ENCODE measurements at regions not wholly inside any gene's neighbourhood (a gene's known extent, or its start where the extent isn't known, plus 50 kb on each side); places are given as distances from the start of the nearest gene placed in this dataset.

DNA sequence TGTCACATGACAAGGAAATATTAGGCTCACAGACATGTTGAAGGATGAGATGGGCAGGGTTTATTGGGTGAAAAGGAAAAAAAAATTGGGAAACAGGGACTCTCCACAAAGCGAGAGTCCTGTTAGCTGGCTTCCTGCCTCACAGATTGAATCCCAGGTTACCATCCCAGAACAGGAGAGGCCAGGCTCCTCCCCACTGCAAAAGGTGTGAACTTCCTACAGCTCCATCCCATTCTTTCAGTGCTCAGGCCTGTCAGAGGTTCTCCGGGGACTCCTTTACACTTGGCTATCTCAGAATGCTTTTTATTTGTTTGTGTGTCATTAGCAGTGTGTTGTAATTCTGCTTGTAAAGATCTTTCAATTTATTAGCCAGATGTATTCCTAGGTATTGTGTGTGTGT is 115.1 kb downstream of the ADTRP start:
- TF ChIP-seq, protein P1, sequence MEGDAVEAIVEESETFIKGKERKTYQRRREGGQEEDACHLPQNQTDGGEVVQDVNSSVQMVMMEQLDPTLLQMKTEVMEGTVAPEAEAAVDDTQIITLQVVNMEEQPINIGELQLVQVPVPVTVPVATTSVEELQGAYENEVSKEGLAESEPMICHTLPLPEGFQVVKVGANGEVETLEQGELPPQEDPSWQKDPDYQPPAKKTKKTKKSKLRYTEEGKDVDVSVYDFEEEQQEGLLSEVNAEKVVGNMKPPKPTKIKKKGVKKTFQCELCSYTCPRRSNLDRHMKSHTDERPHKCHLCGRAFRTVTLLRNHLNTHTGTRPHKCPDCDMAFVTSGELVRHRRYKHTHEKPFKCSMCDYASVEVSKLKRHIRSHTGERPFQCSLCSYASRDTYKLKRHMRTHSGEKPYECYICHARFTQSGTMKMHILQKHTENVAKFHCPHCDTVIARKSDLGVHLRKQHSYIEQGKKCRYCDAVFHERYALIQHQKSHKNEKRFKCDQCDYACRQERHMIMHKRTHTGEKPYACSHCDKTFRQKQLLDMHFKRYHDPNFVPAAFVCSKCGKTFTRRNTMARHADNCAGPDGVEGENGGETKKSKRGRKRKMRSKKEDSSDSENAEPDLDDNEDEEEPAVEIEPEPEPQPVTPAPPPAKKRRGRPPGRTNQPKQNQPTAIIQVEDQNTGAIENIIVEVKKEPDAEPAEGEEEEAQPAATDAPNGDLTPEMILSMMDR (IDR thresholded peaks at IDR 0.05): no peak
- TF ChIP-seq POLR2A (IDR thresholded peaks at IDR 0.05) (no peak), POLR2AphosphoS5 (IDR thresholded peaks at IDR 0.05) (no peak)

All from gastroesophageal sphincter (tissue), 3 donors.